GM18499 (cell line): ENCODE measurements at regions not wholly inside any gene's neighbourhood (a gene's known extent, or its start where the extent isn't known, plus 50 kb on each side); places are given as distances from the start of the nearest gene placed in this dataset.
"Not testable (repeated sequence)": the region's sequence is repeated elsewhere in the genome, so short reads cannot be mapped to it uniquely, and the experiment has no call there.

Source experiments
- ATAC-seq: cut with Tn5 transposase; IDR thresholded peaks from one replicate; pipeline ENCODE4 v1.9.1; 2021; ENCODE audit warnings: moderate number of reproducible peaks; ENCODE audit not compliant: insufficient read depth, unreplicated experiment

- ATAC-seq: no peak
Measured at GRCh38 chr7:159211540-159212182, 67.0 kb upstream of the VIPR2 start.

GRCh38 chr7:159210581-159211235 lies 66.0 kb upstream of the VIPR2 start:
- no peak for ATAC-seq

GRCh38 chr7:159209429-159209828 lies 64.8 kb upstream of the VIPR2 start:
- no peak for ATAC-seq

- ATAC-seq: no peak
Measured at GRCh38 chr7:159207951-159208350, 63.3 kb upstream of the VIPR2 start.

GRCh38 chr7:159207393-159207792 lies 62.7 kb upstream of the VIPR2 start:
- ATAC-seq: no peak

GRCh38 chr7:159205833-159206232 lies 61.2 kb upstream of the VIPR2 start:
- ATAC-seq: no peak

- no peak for ATAC-seq
Measured at GRCh38 chr7:159204664-159205063, 60.0 kb upstream of the VIPR2 start.

GRCh38 chr7:159203253-159203652 lies 58.6 kb upstream of the VIPR2 start:
- not testable (repeated sequence) for ATAC-seq

GRCh38 chr7:159201722-159202330 lies 57.2 kb upstream of the VIPR2 start:
- ATAC-seq: no peak

GRCh38 chr7:159200421-159200820 lies 55.8 kb upstream of the VIPR2 start:
- no peak for ATAC-seq

GRCh38 chr7:159198016-159198724 lies 53.5 kb upstream of the VIPR2 start:
- no peak for ATAC-seq

GRCh38 chr7:159197066-159197975 lies 52.7 kb upstream of the VIPR2 start:
- peak; percentile 56 for ATAC-seq

GRCh38 chr7:159196584-159196983 lies 51.9 kb upstream of the VIPR2 start:
- ATAC-seq: no peak

- no peak for ATAC-seq
Measured at GRCh38 chr7:159195946-159196345, 51.3 kb upstream of the VIPR2 start.
